Umbilical cord (tissue), 1 donor: ENCODE measurements at regions not wholly inside any gene's neighbourhood (a gene's known extent, or its start where the extent isn't known, plus 50 kb on each side); places are given as distances from the start of the nearest gene placed in this dataset.

Experiments used
- DNase-seq: peaks from one replicate; pipeline ENCODE4 v3.0.0-alpha.2; 2015; ENCODE audit warnings: low spot score

GRCh38 chr2:64826703-64827102 is 162.5 kb upstream of the SLC1A4 start:
- DNase-seq, result no peak

DNA sequence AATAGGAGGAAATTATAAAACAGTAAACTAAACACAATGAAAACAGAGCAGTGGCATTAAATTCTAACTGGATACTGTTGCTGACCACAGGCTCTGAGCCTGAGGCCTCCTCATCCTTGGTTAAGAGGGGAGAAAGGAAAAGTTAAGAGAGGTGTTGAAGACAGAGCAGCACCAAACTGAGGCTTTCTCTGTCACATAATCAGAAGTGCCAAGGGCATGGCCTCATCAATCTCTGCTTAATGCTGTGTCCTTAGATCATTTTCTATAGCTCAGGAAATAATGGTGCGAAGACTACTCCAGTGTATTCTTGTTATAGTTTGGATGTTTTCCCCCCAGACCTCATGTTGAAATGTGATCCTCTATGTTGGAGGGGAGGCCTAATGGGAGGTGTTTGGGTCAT is 160.9 kb upstream of the SLC1A4 start:
- no peak for DNase-seq

GRCh38 chr2:64829525-64829924 is 159.7 kb upstream of the SLC1A4 start:
- DNase-seq, result no peak

GRCh38 chr2:64831134-64831976 is 157.8 kb upstream of the SLC1A4 start:
- peak; percentile 44 for DNase-seq

- no peak for DNase-seq
Measured at GRCh38 chr2:64831977-64832328, 157.2 kb upstream of the SLC1A4 start.

DNA sequence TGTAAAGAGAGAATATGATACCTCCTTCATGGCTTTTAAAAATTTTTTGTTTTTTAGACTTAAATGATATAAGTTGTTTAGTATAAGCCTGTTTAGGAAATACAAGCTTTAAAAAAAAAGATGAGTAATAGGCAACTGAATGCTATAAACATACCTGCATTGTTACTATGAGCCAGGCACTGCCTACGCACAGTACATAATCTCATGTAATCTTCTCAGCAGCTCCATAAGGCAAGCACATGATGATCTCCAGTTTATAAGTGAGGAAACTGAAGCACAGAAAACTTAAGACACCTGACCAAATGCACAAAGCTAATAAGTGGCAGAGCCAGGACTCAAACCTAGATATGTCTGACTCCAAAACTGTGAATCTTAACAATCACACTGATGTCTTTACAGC is 156.3 kb upstream of the SLC1A4 start:
- DNase-seq, result no peak

GRCh38 chr2:64836566-64836965 is 152.6 kb upstream of the SLC1A4 start:
- no peak for DNase-seq

DNA sequence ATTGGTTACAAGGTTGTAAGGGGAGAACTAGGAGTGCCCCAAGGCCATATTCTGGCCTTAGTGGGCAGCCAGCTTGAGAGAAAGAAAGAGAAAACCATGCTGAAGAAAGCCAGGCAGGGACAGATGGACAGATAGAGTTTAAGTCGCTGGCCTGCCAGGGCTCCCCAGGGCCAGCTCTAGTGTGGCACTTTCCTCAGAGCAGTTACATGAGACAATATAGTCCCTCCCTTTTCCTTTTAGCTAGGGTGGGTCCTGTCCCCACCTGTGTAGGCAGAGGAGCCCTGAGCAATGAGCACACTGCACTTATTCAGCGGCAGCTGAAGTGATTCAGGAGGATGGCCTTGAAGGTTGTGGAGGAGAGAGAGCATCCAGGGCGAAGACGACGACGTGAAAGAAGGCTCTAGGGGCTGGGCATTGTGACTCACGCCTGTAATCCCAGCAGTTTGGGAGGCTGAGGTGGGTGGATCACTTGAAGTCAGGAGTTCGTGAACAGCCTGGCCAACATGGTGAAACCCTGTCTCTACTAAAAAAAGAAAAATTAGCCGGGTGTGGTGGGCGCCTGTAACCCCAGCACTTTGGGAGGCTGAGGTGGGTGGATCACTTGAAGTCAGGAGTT is 152.0 kb upstream of the SLC1A4 start:
- no peak for DNase-seq

- DNase-seq, result peak; percentile 63
Measured at GRCh38 chr2:64837925-64838641, 151.1 kb upstream of the SLC1A4 start.

- DNase-seq, result no peak
Measured at GRCh38 chr2:64838817-64839216, 150.4 kb upstream of the SLC1A4 start.

DNA sequence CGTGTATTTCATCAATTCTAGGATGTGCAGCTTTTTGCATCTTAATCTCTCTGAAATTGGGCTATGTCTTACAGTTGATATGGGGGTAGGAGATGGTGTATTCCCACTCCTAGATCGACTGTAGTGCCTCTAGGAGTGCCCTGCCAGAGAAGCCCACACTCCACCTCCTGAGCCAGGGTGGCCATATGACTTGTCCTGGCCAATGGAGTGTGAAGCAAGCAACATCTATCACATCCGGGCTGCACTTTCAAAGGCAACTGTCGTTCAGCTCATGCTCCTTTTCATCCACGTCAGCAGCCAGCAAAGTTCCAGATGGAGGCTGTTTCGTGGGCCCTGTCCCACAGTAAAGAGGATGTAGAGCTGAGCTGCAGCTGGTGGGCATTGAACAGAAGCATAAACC is 149.4 kb upstream of the SLC1A4 start:
- DNase-seq, result no peak

- DNase-seq, result no peak
Measured at GRCh38 chr2:64840426-64840881, 148.7 kb upstream of the SLC1A4 start.

DNA sequence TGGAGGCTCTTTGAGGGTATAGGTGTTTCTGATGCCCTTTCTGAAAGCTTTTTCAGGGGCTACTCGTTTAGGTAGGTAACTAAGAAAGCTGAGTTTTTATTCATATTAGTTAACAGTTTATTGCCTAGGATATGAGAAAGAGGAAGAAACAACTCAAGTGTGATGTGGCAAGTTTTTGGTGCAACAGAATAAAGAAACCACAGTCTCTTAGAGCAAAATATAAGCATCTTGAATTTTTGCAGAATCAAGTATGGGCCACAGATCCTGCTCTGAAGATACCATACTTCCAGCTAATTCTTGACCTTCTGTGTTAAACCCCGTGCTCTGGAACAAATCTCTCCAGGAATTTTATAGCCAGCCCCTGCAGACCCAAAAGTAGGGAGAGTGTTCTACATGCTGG is 147.7 kb upstream of the SLC1A4 start:
- no peak for DNase-seq

DNA sequence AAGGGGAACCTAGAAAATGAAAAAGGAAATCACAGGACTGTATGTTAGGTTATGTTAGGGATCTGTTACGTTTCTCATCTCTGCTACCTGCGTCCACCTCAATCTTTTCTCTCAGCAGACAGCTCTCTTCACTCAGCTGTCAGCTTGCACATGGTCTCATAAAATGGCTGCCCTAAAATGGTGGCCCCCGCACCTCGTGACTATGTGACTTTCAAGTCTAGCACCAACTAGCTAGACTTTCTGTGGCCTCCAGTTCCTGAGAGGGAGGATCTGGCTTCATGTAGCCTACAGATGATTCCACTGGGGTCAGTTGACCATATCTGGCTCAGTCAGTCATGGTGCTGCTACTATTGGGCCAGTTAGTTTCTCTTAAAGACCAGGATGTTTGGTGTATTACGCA is 147.2 kb upstream of the SLC1A4 start:
- no peak for DNase-seq

- DNase-seq, result no peak
Measured at GRCh38 chr2:64844087-64844486, 145.1 kb upstream of the SLC1A4 start.

- no peak for DNase-seq
Measured at GRCh38 chr2:64845273-64845905, 143.8 kb upstream of the SLC1A4 start.

DNA sequence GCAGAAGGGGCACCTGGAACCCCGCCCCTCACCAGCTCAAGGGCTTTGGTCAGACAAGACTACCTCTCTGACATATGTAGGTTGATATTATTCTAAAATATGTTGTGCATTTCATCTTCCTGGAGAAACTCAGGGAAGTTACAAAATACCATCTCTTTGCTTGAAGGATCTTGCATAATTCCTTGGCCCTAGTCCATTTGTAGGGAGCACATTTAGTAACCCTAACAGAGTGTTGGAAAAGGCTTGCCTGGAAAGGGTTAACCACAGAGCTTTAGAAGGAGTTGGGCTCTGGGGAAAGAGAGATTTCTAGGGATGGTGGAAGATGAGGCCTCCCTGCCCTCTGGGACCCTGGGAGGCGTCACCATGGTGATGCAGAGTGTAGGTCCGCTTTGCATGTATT is 143.0 kb upstream of the SLC1A4 start:
- peak; percentile 77 for DNase-seq

- DNase-seq, result no peak
Measured at GRCh38 chr2:64847930-64848329, 141.3 kb upstream of the SLC1A4 start.

- no peak for DNase-seq
Measured at GRCh38 chr2:64848363-64848762, 140.8 kb upstream of the SLC1A4 start.

DNA sequence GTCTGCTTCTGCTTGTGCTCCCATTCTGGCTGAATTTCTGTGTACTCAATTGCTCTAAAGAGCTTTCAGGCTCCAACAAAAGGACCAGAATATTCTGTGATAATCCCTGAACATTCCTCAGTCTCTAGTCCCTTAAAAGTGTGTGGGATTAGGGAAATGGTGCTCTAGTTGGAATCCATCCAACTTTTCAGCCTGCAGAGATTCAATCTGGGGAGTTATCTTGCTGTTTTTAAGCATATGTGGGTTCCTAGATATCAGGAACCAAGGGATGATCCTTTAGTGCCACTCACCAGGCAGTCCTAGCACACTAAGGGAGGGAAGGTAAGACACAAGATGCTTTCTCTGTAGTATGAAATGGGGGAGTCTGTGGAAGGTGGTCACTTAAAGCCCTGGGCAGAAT is 140.3 kb upstream of the SLC1A4 start:
- no peak for DNase-seq

DNA sequence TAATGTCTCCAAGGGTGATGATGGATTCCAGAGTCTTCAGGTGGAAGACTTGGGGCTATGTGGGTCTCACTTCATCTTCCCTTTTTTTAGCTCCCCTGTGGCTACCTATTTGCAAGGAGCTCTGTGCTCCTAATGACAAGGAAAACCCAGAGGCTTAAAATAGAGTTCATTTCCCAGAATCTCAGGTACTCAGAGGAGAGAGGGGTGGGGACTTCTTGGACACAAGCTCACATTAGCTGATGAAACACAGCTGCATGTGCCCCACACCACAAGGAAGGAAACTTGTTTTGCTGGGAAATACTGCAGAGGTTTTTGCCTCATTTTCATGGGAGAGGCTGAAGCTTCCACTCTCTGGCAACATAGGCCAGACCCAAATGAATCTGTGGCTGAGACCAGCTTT is 138.6 kb upstream of the SLC1A4 start:
- no peak for DNase-seq

GRCh38 chr2:64852771-64853241 is 136.4 kb upstream of the SLC1A4 start:
- no peak for DNase-seq
